Esophagus squamous epithelium (tissue), 4 donors: ENCODE measurements at regions not wholly inside any gene's neighbourhood (a gene's known extent, or its start where the extent isn't known, plus 50 kb on each side); places are given as distances from the start of the nearest gene placed in this dataset.

Experiments used
- CTCF ChIP-seq, 6 experiments: fragments of 450-650 bp in 4 of 6; fragments of 200-600 bp in 2 of 6; sonication (generic) in 2 of 6; IDR thresholded peaks; one replicate each; pipeline ENCODE4 v1.5.1; 2016 to 2019; ENCODE audit warnings: antibody characterized with exemption in 6 of 6, mild to moderate bottlenecking in 4 of 6, moderate library complexity in 4 of 6
- POLR2A ChIP-seq, 4 donors: fragments of 450-650 bp; IDR thresholded peaks; one replicate each; pipeline ENCODE4 v1.6.1; 2017; ENCODE audit warnings: antibody characterized with exemption in 4 of 4, mild to moderate bottlenecking in 4 of 4, moderate library complexity in 3 of 4

- TF ChIP-seq CTCF (IDR thresholded peaks at IDR 0.05): no peak
- no peak for TF ChIP-seq POLR2A (IDR thresholded peaks at IDR 0.05)
Measured at GRCh38 chr11:70825893-70826540, 426.4 kb downstream of the SHANK2 start.
